ENCODE measurements at regions not wholly inside any gene's neighbourhood (a gene's known extent, or its start where the extent isn't known, plus 50 kb on each side); places are given as distances from the start of the nearest gene placed in this dataset.

DNA sequence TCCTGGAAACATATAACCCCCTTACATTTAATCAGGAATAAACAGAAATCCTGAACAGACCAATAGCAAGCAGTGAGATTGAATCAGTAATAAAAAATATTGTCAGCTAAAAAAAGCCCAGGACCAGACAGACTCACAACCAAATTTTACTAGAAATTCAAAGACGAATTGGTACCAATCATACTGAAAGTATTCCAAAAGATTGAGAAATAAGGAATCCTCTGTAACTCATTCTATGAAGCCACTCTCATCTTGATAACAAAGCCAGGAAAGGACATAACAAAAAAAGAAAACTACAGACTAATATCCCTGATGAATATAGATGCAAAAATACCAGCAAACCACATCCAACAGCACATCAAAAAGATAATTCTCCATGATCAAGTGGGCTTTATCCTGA lies 714.0 kb downstream of the SEMA5A start:
- no peak for TF ChIP-seq CTCF (IDR thresholded peaks at IDR 0.05)
- TF ChIP-seq POLR2A (IDR thresholded peaks at IDR 0.05), result no peak

Data from lower leg skin (tissue), 3 donors.